ENCODE measurements at regions not wholly inside any gene's neighbourhood (a gene's known extent, or its start where the extent isn't known, plus 50 kb on each side); places are given as distances from the start of the nearest gene placed in this dataset.

DNA sequence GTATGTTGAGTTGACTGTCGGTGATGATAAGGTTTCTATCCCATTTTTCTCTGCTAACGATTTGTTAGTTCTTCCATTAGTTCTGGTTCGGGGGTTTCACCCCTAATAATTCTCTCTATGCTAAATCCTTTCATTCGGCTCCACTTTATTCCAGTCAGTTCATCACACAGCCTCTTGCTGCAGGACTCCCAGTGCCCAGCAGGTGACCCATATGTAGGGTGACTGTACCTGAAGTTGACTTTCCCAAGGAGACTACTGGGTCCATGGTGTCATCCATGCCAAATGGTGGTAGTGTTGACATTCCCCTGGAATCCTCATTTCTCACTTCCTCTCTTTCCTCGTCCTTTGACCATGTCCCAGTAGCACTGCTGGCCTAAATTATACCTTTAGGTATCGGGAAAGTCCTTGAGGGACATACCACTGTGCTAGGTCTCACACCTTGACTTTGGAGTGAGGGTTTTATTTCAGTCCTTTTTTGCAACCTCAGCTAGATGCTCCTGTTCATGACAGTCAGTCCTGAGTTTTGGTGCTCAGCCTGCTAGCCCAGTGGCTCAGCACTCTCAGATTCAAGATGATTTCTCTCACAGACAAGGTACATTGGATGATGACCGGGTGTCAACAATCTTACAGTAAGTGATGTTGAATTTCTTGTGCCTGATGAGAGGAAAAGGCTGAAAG lies 105.1 kb upstream of the ARHGAP24 start:
- TF ChIP-seq, protein P1, sequence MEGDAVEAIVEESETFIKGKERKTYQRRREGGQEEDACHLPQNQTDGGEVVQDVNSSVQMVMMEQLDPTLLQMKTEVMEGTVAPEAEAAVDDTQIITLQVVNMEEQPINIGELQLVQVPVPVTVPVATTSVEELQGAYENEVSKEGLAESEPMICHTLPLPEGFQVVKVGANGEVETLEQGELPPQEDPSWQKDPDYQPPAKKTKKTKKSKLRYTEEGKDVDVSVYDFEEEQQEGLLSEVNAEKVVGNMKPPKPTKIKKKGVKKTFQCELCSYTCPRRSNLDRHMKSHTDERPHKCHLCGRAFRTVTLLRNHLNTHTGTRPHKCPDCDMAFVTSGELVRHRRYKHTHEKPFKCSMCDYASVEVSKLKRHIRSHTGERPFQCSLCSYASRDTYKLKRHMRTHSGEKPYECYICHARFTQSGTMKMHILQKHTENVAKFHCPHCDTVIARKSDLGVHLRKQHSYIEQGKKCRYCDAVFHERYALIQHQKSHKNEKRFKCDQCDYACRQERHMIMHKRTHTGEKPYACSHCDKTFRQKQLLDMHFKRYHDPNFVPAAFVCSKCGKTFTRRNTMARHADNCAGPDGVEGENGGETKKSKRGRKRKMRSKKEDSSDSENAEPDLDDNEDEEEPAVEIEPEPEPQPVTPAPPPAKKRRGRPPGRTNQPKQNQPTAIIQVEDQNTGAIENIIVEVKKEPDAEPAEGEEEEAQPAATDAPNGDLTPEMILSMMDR (IDR thresholded peaks at IDR 0.05 in 8 of 11, conservative IDR thresholded peaks at IDR 0.05 in 3 of 11) = no peak
- TF ChIP-seq POLR2A (IDR thresholded peaks at IDR 0.05) = no peak
- TF ChIP-seq POLR2AphosphoS5 (IDR thresholded peaks at IDR 0.05) = no peak
